ENCODE measurements at regions not wholly inside any gene's neighbourhood (a gene's known extent, or its start where the extent isn't known, plus 50 kb on each side); places are given as distances from the start of the nearest gene placed in this dataset.

DNA sequence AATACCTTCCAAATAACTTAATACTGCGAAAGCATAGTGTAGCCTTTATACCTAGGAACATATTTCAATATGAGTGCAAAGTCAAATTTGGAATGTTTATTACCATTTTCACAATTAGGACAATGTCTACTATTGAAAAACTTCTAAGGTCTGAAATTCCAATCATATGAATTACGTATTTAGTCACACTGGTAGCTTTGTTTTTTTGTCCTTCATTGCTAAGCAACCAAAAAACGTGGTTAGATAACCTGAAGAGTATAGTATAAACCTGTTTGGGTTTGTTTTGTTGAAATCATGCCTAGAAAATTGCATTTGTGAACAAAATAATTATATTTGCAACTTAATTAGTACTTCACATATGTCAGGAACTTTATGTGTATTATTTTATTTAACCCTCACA lies 134.2 kb downstream of the FBXO4 start:
- no peak overlapping the region for H2AFZ ChIP-seq (ENCODE audit: low read length)
- H3K4me3 ChIP-seq (ENCODE audit: low read length), result no peak overlapping the region
- DNase-seq, result no peak
- H3F3A ChIP-seq (ENCODE audit: insufficient read depth, low read length), result no peaks in the 10 kb centered on the region
- no peaks in the 10 kb centered on the region for H3K4me1 ChIP-seq (ENCODE audit: low read length)
- no peaks in the 10 kb centered on the region for H3K79me2 ChIP-seq (ENCODE audit: low read length)
- no peaks in the 10 kb centered on the region for H3K9me2 ChIP-seq (replicated peaks; ENCODE audit: insufficient read depth, low read length)
- no peaks in the 10 kb centered on the region for H3K36me3 ChIP-seq (replicated peaks; ENCODE audit: insufficient read depth, low read length)
- no peak overlapping the region for H3K4me2 ChIP-seq (ENCODE audit: low read depth, low read length)
- TF ChIP-seq, protein P1, sequence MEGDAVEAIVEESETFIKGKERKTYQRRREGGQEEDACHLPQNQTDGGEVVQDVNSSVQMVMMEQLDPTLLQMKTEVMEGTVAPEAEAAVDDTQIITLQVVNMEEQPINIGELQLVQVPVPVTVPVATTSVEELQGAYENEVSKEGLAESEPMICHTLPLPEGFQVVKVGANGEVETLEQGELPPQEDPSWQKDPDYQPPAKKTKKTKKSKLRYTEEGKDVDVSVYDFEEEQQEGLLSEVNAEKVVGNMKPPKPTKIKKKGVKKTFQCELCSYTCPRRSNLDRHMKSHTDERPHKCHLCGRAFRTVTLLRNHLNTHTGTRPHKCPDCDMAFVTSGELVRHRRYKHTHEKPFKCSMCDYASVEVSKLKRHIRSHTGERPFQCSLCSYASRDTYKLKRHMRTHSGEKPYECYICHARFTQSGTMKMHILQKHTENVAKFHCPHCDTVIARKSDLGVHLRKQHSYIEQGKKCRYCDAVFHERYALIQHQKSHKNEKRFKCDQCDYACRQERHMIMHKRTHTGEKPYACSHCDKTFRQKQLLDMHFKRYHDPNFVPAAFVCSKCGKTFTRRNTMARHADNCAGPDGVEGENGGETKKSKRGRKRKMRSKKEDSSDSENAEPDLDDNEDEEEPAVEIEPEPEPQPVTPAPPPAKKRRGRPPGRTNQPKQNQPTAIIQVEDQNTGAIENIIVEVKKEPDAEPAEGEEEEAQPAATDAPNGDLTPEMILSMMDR (IDR thresholded peaks at IDR 0.05; ENCODE audit: low read length), result no peak
- TF ChIP-seq EZH2phosphoT487 (IDR thresholded peaks at IDR 0.05; ENCODE audit: low read length), result no peak
- no peak for TF ChIP-seq EZH2 (optimal IDR thresholded peaks at IDR 0.05; ENCODE audit: low read depth, low read length)
- no peaks in the 10 kb centered on the region for H3K27me3 ChIP-seq (replicated peaks; ENCODE audit: insufficient read depth, low read length)
- H3K9ac ChIP-seq (ENCODE audit: low read length), result no peak overlapping the region
- no peak overlapping the region for H3K27ac ChIP-seq (ENCODE audit: low read length)
- H3K9me3 ChIP-seq (replicated peaks; ENCODE audit: insufficient read depth, low read length), result no peaks in the 10 kb centered on the region
- H4K20me1 ChIP-seq (ENCODE audit: insufficient read depth, low read length), result no peaks in the 10 kb centered on the region

GRCh38 chr5:42059778-42060464 lies 134.8 kb downstream of the FBXO4 start:
- Histone ChIP-seq H3K4me2 (ENCODE audit: low read depth, low read length) (no peak overlapping the region), H3K27me3 (replicated peaks; ENCODE audit: insufficient read depth, low read length) (no peaks in the 10 kb centered on the region), H3K9me2 (replicated peaks; ENCODE audit: insufficient read depth, low read length) (no peaks in the 10 kb centered on the region), H3K9me3 (replicated peaks; ENCODE audit: insufficient read depth, low read length) (no peaks in the 10 kb centered on the region), H3K9ac (ENCODE audit: low read length) (no peak overlapping the region), H3K36me3 (replicated peaks; ENCODE audit: insufficient read depth, low read length) (no peaks in the 10 kb centered on the region), H3F3A (ENCODE audit: insufficient read depth, low read length) (no peaks in the 10 kb centered on the region), H3K4me1 (ENCODE audit: low read length) (no peaks in the 10 kb centered on the region), H4K20me1 (ENCODE audit: insufficient read depth, low read length) (no peaks in the 10 kb centered on the region), H3K4me3 (ENCODE audit: low read length) (no peak overlapping the region), H3K79me2 (ENCODE audit: low read length) (no peaks in the 10 kb centered on the region), H2AFZ (ENCODE audit: low read length) (no peak overlapping the region), H3K27ac (ENCODE audit: low read length) (no peak overlapping the region)
- TF ChIP-seq EZH2phosphoT487 (IDR thresholded peaks at IDR 0.05; ENCODE audit: low read length) (no peak), EZH2 (optimal IDR thresholded peaks at IDR 0.05; ENCODE audit: low read depth, low read length) (no peak)
- TF ChIP-seq, protein P1 (IDR thresholded peaks at IDR 0.05; ENCODE audit: low read length), result no peak
- DNase-seq, result no peak

GRCh38 chr5:42061121-42061520 lies 136.0 kb downstream of the FBXO4 start:
- H3K4me3 ChIP-seq (ENCODE audit: low read length), result no peak overlapping the region
- H3K4me1 ChIP-seq (ENCODE audit: low read length), result no peaks in the 10 kb centered on the region
- H3K9ac ChIP-seq (ENCODE audit: low read length), result no peak overlapping the region
- H3K4me2 ChIP-seq (ENCODE audit: low read depth, low read length), result no peak overlapping the region
- H3K27me3 ChIP-seq (replicated peaks; ENCODE audit: insufficient read depth, low read length), result no peaks in the 10 kb centered on the region
- no peaks in the 10 kb centered on the region for H3K36me3 ChIP-seq (replicated peaks; ENCODE audit: insufficient read depth, low read length)
- H3K9me2 ChIP-seq (replicated peaks; ENCODE audit: insufficient read depth, low read length), result no peaks in the 10 kb centered on the region
- no peak for DNase-seq
- no peaks in the 10 kb centered on the region for H3K9me3 ChIP-seq (replicated peaks; ENCODE audit: insufficient read depth, low read length)
- no peaks in the 10 kb centered on the region for H4K20me1 ChIP-seq (ENCODE audit: insufficient read depth, low read length)
- no peaks in the 10 kb centered on the region for H3K79me2 ChIP-seq (ENCODE audit: low read length)
- TF ChIP-seq, protein P1 (IDR thresholded peaks at IDR 0.05; ENCODE audit: low read length), result no peak
- TF ChIP-seq EZH2 (optimal IDR thresholded peaks at IDR 0.05; ENCODE audit: low read depth, low read length) (no peak), EZH2phosphoT487 (IDR thresholded peaks at IDR 0.05; ENCODE audit: low read length) (no peak)
- H3K27ac ChIP-seq (ENCODE audit: low read length), result no peak overlapping the region
- H3F3A ChIP-seq (ENCODE audit: insufficient read depth, low read length), result no peaks in the 10 kb centered on the region
- H2AFZ ChIP-seq (ENCODE audit: low read length), result no peak overlapping the region
